Posterior vena cava (tissue), 2 donors: ENCODE measurements at regions not wholly inside any gene's neighbourhood (a gene's known extent, or its start where the extent isn't known, plus 50 kb on each side); places are given as distances from the start of the nearest gene placed in this dataset.

ENCODE experiments used
- DNase-seq: peaks from one replicate; pipeline ENCODE4 v3.0.0-alpha.2; 2020; ENCODE audit warnings: low spot score
- intact Hi-C, 2 donors: fragments of 100-400 bp; cut with DNase I; formaldehyde crosslinking; loops; one replicate each; pipeline versions ENCODE4 v1.14.1 to v1.14.2; 2022 to 2023
- donor health status: DM: yes; HTN: yes; CAD: no.
- donor health status: DM: yes; HTN: yes; CAD: no.

DNA sequence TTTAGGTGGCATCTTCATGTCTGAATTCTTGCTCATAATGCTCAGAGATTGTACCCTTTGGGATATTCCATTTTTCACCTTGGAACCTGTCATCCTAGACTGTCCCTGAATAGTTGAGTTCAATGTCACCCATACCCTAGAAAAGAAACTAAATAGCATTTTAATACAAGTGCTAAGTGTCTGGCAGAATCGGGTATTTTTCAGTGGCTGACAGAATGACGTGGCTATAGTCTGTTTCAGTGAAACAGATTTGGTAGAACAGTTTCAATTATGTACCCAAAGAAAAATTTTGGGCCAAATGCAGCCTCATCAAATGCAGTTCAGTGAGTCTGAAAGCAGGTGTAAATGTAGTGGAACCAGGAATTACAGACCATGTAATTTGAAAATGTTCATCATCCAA, 1041.2 kb downstream of the DTWD2 start:
- intact Hi-C loops = no loop called here
- DNase-seq = no peak

DNA sequence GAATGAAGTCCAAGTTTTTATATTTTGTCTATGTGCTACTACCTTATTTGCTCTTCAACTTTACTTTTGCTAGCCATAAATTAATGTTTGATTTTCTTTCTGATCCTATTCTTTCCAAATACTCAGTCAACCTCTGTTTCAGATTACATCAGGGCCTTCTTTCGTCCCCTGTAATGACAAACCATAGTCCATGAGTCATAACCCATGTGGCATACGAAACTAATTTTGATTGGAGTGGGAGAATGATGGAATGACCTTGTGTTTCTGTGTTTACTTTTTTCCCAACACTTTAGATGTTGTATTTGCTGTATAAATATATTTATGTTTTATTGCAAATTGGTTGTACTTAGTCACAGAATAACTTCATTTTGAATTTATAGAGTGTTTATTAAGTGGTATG, 1043.1 kb downstream of the DTWD2 start:
- intact Hi-C loops = no loop called here
- DNase-seq = no peak

DNA sequence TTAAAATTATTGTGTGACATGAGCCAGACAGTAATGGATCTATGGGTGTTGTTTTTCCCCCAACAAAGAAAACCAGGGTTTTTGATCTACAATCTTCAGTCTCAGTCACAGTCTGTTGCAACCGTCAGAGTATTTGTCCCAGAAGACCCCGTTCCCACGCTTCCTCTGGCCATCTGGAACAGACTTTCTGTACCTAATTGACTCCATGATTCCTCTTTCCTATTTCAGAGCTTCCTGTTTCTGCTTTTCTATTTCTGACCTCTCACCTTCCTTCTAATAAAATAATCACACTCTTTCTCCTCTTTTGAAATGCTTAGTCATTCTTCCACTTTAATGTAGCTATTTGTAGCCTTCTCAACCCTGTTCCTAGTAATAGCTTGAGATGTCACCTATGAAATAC, 1044.8 kb downstream of the DTWD2 start:
- intact Hi-C loops = no loop called here

DNA sequence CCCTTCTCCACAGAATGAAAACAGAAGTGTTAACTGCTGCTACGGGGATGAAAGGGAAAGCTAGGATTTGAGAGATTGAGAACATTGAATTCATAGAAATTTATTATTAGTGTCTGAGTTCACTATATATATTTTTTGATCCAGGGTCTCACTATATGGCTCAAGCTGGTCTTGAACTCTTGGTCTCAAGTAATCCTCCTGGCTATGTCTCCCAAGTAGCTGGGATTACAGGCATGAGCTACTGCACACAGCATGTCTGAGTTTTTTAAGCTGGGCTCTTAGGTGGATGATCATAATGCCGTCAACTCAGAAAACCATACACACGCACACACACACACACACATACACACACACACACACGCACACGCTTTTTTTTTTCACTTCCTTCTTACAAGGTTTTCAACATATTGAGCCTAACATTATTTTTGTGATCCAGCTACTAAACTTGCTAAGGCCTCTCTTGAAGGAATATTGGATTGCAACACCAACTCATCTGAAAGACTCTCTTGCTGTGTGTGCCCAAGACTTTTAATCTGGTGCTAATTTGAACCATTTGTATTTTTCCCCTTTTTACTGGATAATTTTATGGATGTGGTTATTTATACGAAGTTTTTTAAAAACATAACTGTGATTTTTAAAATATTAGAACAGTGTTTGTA, 1045.4 kb downstream of the DTWD2 start:
- DNase-seq = no peak
- intact Hi-C loops = no loop called here

More for the DNA sequence above, 1044.8 kb downstream of the DTWD2 start:
- no peak for DNase-seq

DNA sequence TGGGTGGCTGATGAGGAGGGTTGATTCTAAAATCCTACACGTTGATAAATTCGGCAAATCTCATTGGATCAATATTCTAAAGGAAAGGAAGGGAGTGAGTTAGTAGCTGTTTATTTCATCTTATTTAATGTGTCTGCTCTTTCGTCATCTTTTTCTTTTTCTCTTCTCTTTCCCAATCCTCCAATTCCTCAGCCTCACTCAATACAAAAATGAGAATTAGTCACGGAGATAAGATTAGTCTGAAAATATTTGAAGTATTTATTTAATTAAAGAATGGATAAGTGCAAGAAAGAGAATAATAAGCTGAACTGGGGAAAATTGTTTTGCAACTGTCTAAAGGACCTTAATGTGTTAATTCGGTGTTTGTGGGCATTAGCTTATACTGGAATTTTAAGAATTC, 1095.1 kb downstream of the DTWD2 start:
- no peak for DNase-seq
- intact Hi-C loops = no loop called here

DNA sequence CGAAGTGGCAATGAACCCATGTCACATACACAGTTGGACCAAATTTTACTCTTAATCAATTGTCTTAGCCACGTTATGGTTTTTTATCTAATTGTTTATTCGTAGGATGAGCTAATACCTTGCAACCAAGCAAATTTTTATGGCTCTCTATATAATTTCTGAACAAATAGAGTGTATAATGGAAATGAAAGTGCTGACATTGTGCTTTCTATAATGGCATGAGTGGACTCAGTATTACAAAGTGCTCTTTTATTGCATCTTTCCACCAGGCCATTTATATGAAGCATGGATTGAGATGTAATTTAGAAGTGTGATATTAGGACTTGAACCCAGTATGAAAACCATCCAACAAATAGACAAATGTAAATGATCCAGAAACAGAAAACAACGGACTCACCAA, 1096.0 kb downstream of the DTWD2 start:
- intact Hi-C loops = no loop called here
- no peak for DNase-seq

DNA sequence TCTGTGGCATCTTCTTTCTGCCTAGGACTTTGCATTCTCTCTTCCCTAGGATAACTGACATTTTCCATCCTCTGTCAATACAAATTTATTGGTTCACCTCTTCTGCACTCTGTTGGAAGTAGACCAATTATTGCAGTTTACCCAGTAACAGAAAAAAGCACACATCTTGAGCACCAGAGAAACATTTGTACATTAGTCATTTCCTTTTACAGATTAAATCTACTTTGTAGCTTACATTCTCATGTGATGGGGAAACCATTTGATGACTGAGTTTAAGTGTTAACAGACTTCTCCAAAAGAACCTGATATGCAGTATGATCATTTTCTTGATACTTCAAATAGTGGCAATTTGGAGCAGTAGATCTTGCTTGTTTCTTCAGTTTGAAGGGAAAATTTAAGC, 1098.8 kb downstream of the DTWD2 start:
- no peak for DNase-seq
- intact Hi-C loops = no loop called here

DNA sequence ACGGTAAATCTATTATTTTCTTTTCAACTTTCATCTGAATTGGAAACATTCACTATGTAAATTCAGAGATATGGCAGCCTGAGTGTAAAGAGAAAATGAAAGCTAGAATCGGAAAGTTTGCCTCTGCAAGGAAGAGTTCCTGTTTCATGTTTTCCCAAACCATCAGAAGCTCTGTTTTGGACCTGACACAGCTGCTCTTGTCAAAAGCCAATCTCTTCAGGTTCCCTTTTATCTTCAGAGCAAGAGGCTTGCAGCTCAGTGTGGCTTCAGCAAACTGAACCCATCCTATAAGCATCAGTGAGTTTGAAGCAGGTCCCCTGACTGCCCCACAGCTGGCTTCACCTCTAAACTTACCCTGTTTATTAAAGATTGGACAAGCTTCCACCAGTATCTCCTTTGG, 1099.7 kb downstream of the DTWD2 start:
- intact Hi-C loops = no loop called here
- no peak for DNase-seq

DNA sequence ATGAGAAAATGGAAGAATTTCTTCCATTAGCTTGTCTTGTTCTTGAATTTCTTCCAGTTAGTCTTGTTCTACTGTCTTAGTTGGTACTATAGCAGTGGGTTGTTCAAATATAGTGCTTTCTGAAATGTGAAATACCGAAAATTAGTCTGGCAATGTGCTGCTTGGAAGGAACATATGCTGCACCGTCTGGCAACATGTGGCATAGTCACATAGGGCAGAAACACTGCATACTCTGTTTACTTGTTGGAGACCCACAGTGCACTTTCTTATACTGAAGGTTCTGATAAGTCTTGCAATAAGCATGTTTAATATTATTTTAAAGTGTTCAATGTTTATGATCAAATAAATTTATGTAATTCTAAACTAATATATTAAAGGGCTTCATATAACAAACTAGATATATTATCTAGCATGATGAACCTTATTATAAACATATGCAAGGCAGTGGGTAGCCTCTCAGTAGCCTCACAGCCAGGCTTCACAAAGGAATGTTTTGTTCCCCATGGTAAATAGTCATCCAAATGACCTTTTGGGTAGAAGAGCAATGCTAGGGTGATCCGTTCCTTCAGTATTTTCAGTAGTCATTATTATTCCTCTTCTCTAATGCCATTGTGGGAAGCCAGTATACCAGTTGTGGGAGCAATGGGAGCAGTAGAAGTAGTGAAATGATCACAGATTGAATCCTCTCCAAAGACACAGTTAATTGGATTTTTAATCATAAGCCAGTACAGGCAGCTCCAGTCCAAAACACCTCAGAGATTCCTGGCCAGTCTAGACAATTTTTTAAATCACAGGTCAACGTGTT, 1106.7 kb downstream of the DTWD2 start:
- intact Hi-C loops = no loop called here
- DNase-seq = no peak

DNA sequence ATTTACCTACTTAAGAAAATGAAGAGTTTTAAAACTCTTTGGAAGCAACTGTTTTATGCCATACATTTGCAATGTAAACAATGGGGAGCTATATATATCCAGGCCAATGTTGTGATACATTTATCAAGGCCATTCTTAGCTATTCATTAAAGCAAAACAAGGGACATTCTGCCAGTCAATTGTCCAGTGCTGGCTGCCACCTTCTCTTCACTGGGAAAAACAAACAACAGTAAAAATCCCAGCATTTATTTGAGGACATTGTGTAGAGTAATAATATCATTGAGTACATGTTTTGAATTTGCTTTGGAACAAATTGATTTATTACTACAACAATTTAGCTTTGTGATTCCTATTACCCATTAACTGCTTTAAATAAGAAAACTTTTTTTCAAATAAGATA, 1107.4 kb downstream of the DTWD2 start:
- no peak for DNase-seq
- intact Hi-C loops = no loop called here

DNA sequence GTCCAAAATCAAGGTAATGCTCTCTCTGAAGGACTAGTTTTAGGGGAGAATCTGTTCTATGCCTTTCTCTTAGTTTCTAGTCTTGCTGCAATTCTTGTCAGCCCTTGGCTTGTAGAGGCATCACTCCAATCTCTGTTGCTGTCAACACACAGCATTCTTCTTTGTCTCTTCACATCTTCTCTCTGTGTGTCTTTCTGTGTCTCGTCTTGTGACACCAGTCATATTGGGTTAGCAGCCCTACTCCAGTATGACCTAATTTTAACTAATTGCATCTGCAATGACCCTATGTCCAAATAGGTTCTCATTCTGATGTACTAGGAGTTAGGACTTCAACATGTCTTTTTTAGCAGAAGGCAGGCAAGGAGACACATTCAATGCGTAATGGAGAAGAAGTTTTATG, 1110.6 kb downstream of the DTWD2 start:
- DNase-seq = no peak
- intact Hi-C loops = no loop called here

DNA sequence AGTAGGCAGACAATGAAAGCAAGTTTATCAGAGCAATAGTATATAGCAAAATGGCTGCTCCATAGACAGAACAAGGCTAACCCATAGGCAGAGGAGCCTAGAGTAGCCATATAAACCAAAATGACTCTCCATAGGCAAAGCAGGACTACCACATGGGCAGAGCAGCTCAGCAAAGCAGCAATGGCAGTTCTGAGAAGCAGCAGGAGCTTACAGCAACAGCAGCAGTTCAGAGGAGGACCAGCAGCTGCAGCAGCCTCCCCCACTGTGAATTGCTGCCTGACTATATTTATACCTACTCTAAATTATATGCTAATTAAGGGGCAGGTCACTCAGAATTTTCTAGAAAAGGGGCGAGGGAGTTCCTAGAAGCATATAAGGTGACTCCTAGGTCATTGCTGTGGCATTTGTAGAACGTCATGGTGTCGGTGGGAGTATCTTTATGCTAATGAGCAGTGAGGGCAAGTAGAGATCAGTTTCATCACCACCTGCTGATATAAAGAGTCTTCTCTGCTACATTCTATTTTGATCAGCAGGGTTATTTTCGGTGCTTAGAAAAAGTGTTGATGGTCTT, 1115.5 kb downstream of the DTWD2 start:
- intact Hi-C loops = no loop called here
- no peak for DNase-seq

DNA sequence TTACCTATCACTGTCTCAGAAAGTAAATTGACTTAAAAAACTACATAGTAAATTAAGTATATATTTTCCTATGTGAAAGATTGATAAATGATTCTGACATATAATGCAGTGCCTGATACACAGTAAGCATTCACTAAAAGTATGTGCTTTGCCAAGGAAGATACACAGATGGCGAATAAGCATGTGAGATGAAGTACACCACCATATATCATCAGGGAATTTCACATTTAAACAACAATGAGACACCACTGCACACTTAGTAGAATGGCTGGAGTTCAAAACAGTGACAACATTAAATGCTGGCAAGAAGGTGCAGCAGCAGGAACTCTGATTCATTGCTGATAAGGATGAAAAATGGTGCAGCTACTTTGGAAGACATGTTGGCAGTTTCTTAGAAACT, 1118.8 kb downstream of the DTWD2 start:
- no peak for DNase-seq
- intact Hi-C loops = no loop called here

DNA sequence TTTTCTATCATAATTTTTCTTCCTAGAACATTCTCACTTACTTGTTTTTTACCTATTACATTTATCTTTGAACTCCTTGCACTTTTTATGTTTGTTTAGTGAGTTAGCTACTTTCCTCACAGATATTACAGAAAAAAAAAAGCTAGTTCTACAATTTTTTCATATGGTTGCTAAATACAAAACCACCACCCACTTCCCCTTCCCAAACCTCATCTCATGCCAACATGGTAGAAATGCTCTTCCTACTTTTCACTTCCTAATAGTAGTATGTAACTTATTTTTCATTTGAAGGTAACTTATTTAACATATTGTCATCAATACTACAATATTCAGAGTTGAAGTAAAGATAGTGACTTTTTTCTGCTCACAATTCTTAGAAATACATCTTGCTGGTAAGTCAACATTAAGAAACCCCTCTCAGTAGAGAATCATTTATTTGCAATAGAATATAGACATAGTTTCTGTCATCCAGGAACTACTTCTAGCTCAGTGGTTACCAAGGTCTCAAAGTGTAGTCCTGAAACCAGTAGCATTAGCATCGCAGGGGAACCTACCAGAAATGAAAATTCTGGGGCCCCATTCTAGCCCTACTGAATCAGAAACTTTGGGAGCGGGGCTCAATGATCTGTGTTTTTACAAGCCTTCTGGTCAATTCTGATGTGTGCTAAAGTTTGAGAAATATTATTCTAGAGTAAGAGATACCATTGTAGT, 1124.6 kb downstream of the DTWD2 start:
- intact Hi-C loops = no loop called here
- no peak for DNase-seq

DNA sequence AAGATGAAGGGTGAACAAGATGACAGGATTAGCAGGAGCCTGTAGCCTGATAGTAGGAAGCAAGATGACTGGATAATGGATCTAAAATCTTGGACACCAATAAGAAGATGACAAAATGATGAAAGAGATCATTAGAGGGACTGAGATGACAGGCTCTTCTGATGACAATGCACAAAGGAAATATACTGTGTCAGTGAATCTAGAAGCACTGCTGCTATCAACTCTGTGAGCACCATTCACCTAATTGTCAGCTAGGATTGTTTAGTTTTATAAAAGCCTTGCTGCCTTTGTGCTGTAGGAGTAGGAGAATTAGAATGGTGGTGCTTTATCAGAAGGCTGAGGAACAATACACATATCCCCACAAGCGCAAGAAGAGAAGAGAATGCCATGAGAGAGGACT, 1127.8 kb downstream of the DTWD2 start:
- intact Hi-C loops = no loop called here
- DNase-seq = no peak

DNA sequence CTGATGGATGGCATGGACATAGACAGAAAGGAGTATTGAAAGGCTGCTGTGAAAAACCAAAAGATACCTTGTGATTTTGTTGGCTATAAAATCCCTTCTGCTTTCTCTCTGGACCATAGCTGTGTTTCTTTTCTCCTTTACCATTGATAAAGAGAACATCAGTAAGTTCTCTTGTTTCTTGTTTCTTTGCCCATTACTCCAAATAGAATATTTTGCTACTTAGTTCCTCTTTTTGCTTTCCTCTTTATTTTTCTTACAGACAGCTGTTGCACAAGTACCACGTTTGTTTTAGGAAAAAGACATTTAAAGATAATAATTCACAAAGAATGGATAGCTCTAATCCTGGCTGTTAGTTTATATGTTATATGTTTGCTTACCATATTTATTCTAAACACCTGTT, 1129.2 kb downstream of the DTWD2 start:
- intact Hi-C loops = no loop called here
- DNase-seq = no peak

DNA sequence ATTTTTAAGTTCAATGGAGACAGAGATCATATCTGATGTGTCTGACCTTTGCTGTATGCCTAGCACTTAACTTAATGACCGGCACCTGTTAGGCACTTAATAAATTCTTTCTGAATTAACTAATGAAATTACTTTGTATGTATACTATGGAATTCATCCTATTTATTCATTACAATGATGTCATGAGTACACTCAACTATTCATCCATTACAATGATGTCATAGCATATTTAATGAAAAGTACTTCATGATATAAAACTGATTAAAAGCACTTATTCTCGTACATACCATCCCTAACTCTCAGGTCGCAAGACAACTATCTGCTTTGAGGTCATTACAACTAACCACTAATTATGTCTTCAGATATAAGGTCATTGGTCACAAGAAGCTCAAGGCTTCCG, 1131.6 kb downstream of the DTWD2 start:
- DNase-seq = no peak
- intact Hi-C loops = no loop called here

DNA sequence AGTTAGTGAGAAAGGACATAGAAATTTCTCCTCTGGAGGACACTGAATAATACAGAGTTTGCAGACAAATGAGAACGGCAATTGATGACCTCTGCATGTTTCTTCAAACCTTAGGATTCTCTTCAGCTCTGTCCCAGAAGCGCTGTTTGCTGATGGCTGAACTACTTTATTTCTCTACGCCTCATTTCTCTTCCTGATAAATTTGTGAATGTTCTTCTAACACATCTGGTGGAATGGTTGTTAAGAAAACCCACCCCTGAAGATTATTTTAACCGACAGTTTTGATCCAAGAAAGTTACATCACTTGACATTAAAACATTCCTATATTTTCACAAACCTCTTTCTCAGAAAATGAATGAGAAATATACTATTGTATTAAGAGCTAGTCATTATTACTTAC, 1150.6 kb downstream of the DTWD2 start:
- intact Hi-C loops = no loop called here
- DNase-seq = no peak

DNA sequence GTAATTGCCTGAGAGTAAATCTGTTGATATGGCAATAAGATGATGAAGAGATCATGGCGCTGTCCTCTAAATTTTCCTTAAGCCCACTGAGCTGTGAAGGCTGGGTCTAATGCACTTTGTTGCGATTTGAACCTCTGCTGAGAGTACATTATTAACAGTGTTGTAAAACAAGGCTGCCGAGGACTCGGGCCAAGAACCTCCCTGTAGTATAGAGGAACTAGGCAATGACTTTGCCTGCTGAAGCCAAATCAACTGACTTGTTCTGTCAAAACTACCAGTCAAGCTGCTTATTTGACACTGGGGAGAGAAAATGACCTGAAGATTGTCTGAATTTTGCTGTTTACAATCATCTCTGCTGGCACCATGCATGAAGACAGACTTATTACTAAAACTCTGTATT, 1154.7 kb downstream of the DTWD2 start:
- DNase-seq = no peak
- intact Hi-C loops = loop anchor here in 1 of 2 donors (1.0 kb wide), 1 partner anchor 32 kb away; no protein-coding TSS in a partner anchor

DNA sequence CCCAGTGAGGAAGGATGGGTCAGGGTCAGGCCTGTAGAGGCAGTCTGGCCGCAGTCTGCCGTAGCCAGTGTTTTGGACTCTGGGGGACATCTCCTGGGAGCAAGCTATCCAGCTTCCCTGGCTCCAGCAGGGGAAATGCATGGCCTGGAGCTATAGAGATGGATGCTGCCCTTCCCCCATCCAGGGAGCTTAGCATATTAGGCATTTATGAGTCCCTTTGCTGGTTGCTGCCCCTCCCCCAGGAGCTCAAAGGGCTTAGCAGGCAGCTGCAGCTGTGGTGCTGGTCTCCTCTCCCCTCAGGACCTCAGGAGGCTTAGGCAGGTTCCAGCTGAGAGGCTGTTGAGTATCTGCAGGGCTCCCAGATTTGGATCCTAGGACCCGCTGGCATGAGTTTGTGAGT, 1158.7 kb downstream of the DTWD2 start:
- intact Hi-C loops = no loop called here

More for the DNA sequence above, 1158.7 kb downstream of the DTWD2 start:
- no peak for DNase-seq
